RKO (cell line): ENCODE measurements at regions not wholly inside any gene's neighbourhood (a gene's known extent, or its start where the extent isn't known, plus 50 kb on each side); places are given as distances from the start of the nearest gene placed in this dataset.

ENCODE experiments used
- DNase-seq: peaks from one replicate; pipeline ENCODE4 v3.0.0-alpha.2; 2016; ENCODE audit warnings: low spot score

DNA sequence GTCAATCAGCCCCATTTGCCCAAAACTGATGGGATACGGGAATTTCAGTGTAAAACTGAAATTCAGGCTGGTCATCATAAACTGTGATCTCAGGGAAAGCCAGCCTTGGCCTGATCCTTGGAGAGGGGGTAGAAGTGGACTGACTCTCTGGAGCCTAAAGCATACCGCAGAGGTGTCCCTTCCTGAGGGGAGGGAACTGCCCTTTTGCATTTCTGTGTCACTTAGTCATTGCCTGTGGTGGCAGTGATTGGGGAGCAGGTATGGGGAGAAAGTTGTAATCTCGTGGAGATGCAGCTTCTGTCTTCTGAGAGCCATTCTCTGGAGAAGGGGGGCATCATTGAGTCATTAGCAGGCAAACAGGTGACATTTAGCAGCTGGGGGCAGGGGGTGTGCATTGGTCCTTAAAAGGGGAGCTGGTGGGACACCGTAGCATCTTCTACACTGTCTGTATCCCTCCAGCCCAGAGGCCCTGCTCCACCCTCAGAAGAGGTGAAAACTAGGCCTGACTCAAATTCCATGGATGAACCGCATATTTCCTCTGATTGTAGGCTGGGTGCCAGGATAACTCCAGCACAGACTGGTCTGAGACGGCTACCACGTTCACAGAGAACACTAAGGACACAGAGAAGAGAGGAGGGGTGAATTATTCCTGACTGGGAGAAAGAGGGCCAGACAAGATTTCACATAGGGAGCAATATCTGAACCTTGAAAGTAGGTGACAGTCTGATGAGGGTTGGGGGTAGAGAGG, 143.3 kb downstream of the SEC61B start:
- DNase-seq: no peak

DNA sequence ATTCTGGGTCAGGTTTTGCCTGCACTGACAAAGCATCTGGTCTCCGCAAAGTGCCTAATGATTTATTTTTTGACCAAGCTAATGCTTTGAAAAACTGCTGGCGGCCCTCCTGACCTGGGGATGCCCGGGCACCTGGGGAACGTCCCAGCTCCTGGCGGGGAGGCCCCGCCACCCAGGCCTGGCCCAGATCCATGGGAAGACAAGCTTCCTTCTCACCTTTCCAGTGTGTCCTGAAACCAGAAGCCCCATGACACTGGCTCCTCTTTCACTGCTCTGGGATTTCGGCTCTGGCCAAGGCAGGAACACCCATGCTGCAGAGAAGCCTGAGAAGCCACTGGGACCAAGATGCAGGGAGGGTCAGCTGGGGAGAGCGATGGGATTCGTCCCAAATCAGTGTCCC, 144.1 kb downstream of the SEC61B start:
- no peak for DNase-seq

DNA sequence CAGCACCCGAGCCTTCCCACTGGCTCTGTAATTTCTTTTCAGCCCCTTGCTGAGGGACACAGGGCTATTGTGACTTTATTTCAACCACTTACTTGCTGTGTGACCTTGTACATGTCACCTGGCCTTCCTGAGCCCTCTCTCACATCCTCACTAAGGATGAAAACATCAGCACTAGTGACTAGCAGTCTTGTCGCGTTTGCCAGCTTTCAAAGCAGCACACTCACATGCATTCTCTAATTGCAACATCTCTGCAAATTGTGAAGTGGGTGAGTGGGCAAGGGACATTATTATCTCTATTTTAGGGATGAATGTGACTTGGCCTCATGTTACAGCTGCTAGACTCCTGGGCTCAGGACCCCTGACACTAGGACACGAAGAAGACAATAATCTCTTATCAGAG, 144.5 kb downstream of the SEC61B start:
- DNase-seq: no peak

- DNase-seq: no peak
Measured at GRCh38 chr9:99368341-99369326, 146.6 kb downstream of the SEC61B start.

GRCh38 chr9:99369327-99369722, 147.2 kb downstream of the SEC61B start:
- no peak for DNase-seq

- DNase-seq: no peak
Measured at GRCh38 chr9:99370376-99370775, 148.3 kb downstream of the SEC61B start.

GRCh38 chr9:99371376-99371775, 149.3 kb downstream of the SEC61B start:
- DNase-seq: no peak

DNA sequence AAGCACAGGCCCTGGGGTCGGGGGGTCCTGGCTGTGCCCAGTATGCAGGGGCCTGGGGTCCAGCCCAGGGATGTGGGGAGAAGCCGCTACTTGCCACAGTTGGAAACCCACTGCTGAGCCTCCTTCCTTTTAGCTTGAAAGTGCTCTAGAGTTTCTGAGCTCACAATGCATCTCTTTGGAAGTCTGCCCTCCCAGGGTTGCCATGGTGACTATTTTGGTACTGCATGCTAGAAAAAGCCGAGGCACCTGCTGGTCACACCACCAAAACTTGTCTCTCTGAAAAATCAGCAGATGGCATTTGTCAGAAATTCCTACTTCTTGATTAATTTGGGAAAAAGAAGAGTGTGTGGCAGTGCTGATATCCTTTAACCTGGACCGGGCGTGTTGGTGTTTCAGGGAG, 151.8 kb downstream of the SEC61B start:
- DNase-seq: no peak

- DNase-seq: no peak
Measured at GRCh38 chr9:99374793-99375192, 152.7 kb downstream of the SEC61B start.

DNA sequence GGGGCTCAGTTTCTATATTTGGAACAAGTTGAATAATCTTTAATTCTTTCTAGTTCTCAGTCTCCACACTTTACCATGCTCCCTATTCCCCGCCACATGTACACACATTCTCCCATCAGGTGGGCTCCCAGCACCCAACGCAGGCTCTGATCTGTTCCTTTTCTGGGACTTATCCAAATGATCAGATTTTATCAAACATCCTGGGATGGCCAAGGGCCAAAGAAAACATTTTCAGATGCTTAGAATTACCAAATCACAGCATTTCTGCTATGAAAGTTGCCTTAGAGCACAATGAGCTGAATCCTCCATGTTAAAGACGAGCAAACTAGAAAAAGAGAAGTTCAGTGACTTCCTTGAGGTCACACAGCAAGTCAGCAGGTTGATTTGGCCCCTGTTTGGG, 153.4 kb downstream of the SEC61B start:
- DNase-seq: no peak

DNA sequence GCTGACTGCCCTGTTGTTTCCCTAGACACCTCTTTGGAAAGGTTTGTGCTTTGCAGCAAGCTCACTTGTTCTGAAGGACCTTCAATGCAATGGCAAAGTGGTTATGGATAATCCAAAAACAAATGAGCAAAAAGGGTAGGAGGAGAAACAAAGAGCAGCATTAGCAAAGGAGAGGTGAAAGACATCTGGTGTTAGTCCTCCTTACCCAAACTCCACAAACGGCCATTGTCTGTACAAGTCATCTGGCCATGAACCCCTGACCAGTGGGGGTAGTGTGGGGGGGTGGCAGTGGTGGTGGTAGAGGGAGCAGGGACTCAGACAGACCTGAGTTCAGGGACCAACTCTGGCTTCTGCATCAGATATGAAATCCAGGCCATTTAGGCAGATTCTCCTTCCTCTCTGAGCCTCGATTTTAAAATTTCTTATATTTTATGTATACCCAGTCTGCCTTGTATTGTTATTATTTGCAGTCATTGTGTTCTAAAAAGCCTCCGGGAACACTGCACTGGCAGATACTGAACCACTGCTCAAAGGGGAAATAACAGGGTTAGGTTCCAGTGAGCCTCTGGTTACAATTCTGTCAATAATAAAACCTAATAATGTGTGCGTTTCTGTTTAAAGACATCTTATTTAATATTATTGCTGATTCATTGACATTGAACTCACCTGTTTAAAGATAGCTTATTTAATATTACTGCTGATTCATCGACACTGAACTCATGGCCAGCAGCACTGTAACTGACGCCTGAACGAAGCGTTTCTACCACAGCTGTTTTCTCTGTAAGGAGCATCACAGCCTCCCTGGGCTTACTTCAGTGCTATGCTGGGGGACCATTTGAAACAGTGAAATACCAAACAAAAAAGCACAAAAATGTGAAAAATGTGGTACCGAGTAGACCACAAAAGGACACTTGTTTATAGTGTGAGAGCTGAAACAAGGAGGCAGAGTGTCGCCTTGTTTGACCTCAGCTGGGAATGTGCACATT, 156.0 kb downstream of the SEC61B start:
- no peak for DNase-seq

DNA sequence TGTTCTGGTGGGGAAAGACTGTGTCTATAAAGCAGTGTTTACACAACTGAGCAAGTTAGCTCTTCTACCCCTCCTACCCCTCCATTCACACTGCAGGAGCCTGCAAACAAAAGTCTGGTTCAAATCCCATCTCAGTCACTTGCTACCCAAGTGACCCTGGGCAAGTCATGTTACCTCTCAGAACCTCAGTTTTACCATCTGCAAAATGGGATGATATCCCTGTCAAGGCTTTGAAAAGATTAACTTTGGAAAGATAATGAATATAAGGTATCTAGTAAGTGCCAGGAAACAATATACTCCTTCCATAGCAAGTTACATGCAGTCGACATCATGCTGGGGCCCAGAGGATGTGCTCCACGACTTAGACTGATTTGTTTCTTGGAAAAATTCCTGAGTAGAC, 161.5 kb downstream of the SEC61B start:
- no peak for DNase-seq

DNA sequence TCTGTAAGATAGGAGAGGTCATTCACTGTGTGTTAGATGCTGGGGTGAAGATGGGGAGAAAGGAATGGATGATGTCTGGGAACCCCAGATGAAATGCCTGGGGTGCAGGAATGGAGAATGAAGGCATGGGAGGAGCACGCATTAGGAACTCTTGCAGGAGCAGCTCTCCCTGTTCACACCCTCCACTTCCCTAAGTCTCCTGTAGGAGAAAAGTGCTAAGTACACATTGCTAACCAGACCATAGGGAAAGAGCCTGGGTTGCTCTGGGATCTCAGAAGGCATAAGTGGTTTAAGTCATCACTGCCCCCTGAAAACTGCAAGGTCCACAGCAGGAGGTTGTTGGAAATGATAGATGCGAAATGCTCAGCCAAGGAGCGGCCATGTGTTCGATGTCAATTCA, 163.1 kb downstream of the SEC61B start:
- no peak for DNase-seq

DNA sequence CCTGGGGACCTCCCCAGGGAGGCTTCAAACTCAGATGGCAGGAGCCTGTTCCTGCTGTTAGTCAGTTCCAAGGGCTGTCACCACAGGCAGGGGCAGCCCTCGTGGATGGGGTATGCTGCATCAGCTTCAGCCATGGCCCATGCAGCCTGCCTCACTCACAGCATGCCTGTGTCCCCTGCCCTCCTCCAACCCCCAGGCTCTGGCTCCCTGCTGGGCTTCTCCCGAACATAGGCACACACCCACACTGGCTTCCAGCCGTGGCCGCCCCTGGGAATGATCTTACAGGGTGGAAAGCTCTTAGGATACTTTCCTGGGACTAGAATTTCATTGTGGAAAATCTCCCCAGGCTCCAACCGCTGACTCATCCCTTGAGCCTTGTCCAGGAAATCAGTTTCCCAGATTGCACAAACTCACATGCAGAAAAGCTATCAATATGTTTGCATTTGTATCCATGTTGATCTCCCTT, 163.8 kb downstream of the SEC61B start:
- DNase-seq: no peak

- DNase-seq: no peak
Measured at GRCh38 chr9:99387431-99387830, 165.3 kb downstream of the SEC61B start.

- no peak for DNase-seq
Measured at GRCh38 chr9:99389087-99390033, 167.3 kb downstream of the SEC61B start.

GRCh38 chr9:99391937-99392594, 170.0 kb downstream of the SEC61B start:
- no peak for DNase-seq

DNA sequence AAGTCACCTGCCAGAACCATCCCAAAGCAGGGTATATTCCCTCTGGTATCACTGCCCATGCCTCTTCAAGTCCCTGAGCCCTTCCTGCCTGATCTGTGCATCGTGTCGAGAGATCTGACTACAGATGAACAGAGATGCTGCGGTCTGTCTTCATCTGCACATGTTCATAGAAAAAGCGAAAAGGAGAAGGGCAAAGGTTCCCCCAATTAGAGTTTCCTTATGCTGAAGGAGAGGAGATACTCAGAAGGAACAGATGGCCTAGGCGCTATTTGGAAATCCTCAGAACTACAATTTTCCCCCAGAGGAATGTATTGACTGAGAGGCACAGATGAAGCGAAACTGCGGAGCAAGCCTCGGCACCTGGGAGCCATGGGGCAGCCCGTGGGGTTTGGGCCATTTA, 170.9 kb downstream of the SEC61B start:
- no peak for DNase-seq

GRCh38 chr9:99393993-99394392, 171.9 kb downstream of the SEC61B start:
- DNase-seq: no peak

- no peak for DNase-seq
Measured at GRCh38 chr9:99398241-99398640, 176.2 kb downstream of the SEC61B start.
